HepG2 (cell line): ENCODE measurements at regions not wholly inside any gene's neighbourhood (a gene's known extent, or its start where the extent isn't known, plus 50 kb on each side); places are given as distances from the start of the nearest gene placed in this dataset.

ENCODE experiments used
- ATAC-seq: fragments of 200-7000 bp; cut with Tn5 transposase; 3 replicates; pipeline ENCODE4 v1.9.1; 2020; ENCODE audit warnings: mild to moderate bottlenecking, moderate library complexity
- BruUV-seq: library from RNA; stranded (reverse); fragments of 400-500 nt; replicated peaks from 2 replicates; lab custom pipeline; 2021; lab: Mats Ljungman, UMichigan
- CTCF ChIA-PET: fragments of 300-600 bp; formaldehyde crosslinking; extraction: SDS; loops from one replicate; lab custom pipeline; 2021; ENCODE audit warnings: low total read pairs, inconsistent platforms, low intra/inter-chr PET ratio; lab: Yijun Ruan, JAX
- POLR2A ChIA-PET: fragments of 350-600 bp; sonication (Branson Sonifier 250); formaldehyde crosslinking; loops from one replicate; lab custom pipeline; 2020; ENCODE audit warnings: antibody characterized with exemption, inconsistent platforms; lab: Yijun Ruan, JAX
- DNase-seq: peaks from one replicate; pipeline ENCODE4 v3.0.0-alpha.2; 2015; ENCODE audit warnings: low spot score
- FAIRE-seq: peaks from 3 replicates; lab custom pipeline; 2011; peaks lifted over from hg19 to GRCh38; lab: Jason Lieb, UNC
- H2AFZ ChIP-seq: one replicate; pipeline ENCODE4 v1.6.1; 2011; ENCODE audit warnings: low read length, inconsistent platforms
- H3K27ac ChIP-seq: fragments of 300-600 bp; 3 replicates; pipeline ENCODE4 v1.8.0; 2011; ENCODE audit warnings: mixed run types, mild to moderate bottlenecking, mixed read lengths, low read length, inconsistent platforms; ENCODE audit not compliant: insufficient read depth; ENCODE audit errors: extremely low read length
- H3K27me3 ChIP-seq, 2 experiments: fragments of 200-600 bp in 1 of 2; 2 replicates in 1 of 2; 3 replicates in 1 of 2; pipeline versions ENCODE4 v1.6.0 to v1.8.0; 2011; ENCODE audit warnings: low read length in 2 of 2, mild to moderate bottlenecking in 2 of 2, moderate library complexity in 2 of 2, inconsistent platforms in 1 of 2; ENCODE audit not compliant: insufficient read depth in 2 of 2, control insufficient read depth in 1 of 2
- H3K36me3 ChIP-seq, 2 experiments: fragments of 200-600 bp in 1 of 2; replicated peaks in 1 of 2; 2 replicates in 1 of 2; 3 replicates in 1 of 2; pipeline versions ENCODE4 v1.5.1 to v1.8.0; 2011; ENCODE audit warnings: low read length in 2 of 2, inconsistent platforms in 1 of 2; ENCODE audit not compliant: insufficient read depth in 2 of 2, control insufficient read depth in 1 of 2
- H3K4me1 ChIP-seq: 2 replicates; pipeline ENCODE4 v1.5.1; 2012; ENCODE audit warnings: low read length, inconsistent platforms; ENCODE audit not compliant: insufficient read depth
- H3K4me2 ChIP-seq: 2 replicates; pipeline ENCODE4 v1.6.0; 2011; ENCODE audit warnings: low read depth, low read length, inconsistent platforms
- H3K4me3 ChIP-seq, 3 experiments: fragments of 200-600 bp in 1 of 3; sonication (generic), shearing (Covaris generic) in 1 of 3; replicated peaks in 1 of 3; 2 replicates each; pipeline ENCODE4 v1.5.1; 2011 to 2016; ENCODE audit warnings: low read length in 3 of 3, inconsistent platforms in 2 of 3, low read depth in 2 of 3, mild to moderate bottlenecking in 2 of 3, control low read depth in 1 of 3, mixed read lengths in 1 of 3; ENCODE audit not compliant: insufficient read depth in 1 of 3
- H3K79me2 ChIP-seq: one replicate; pipeline ENCODE4 v1.6.1; 2011; ENCODE audit warnings: low read length, inconsistent platforms; ENCODE audit not compliant: insufficient read depth
- H3K9ac ChIP-seq: 2 replicates; pipeline ENCODE4 v1.6.0; 2011; ENCODE audit warnings: mild to moderate bottlenecking, low read depth, low read length, inconsistent platforms; ENCODE audit not compliant: insufficient read depth
- H3K9me3 ChIP-seq: 2 replicates; pipeline ENCODE4 v1.5.1; 2012; ENCODE audit warnings: mild to moderate bottlenecking, low read length
- H4K20me1 ChIP-seq: 2 replicates; pipeline ENCODE4 v1.6.0; 2011; ENCODE audit warnings: inconsistent platforms, mild to moderate bottlenecking, low read length, moderate library complexity; ENCODE audit not compliant: insufficient read depth
- ATRX ChIP-seq: sonication (generic); formaldehyde crosslinking; IDR thresholded peaks from 2 replicates; pipeline ENCODE4 v1.4.0; 2020; ENCODE audit warnings: missing genetic modification reagents, borderline replicate concordance
- FOXA3 ChIP-seq: IDR thresholded peaks from 2 replicates; pipeline ENCODE4 v1.6.1; 2016; ENCODE audit warnings: missing genetic modification reagents, missing compliant biosample characterization
- HIVEP1 ChIP-seq: sonication (generic); formaldehyde crosslinking; IDR thresholded peaks from 2 replicates; pipeline ENCODE4 v1.4.0; 2020; ENCODE audit warnings: mild to moderate bottlenecking, missing genetic modification reagents
- KAT7 ChIP-seq: IDR thresholded peaks from 2 replicates; pipeline ENCODE4 v1.6.1; 2018; ENCODE audit warnings: borderline replicate concordance, missing compliant biosample characterization
- NONO ChIP-seq, 2 experiments: fragments of 450-650 bp in 1 of 2; sonication (generic) in 1 of 2; formaldehyde crosslinking in 1 of 2; IDR thresholded peaks in 1 of 2; conservative IDR thresholded peaks in 1 of 2; 2 replicates each; pipeline versions ENCODE4 v1.6.1 to v1.8.0; 2017 to 2022; ENCODE audit warnings: mild to moderate bottlenecking in 1 of 2, missing genetic modification reagents in 1 of 2, moderate library complexity in 1 of 2
- PAWR ChIP-seq: sonication (generic); formaldehyde crosslinking; IDR thresholded peaks from 2 replicates; pipeline ENCODE4 v1.4.0; 2020; ENCODE audit warnings: missing genetic modification reagents, mild to moderate bottlenecking, borderline replicate concordance
- STAT5B ChIP-seq: sonication (generic); formaldehyde crosslinking; IDR thresholded peaks from 2 replicates; pipeline ENCODE4 v1.4.0; 2020; ENCODE audit warnings: missing genetic modification reagents
- SUZ12 ChIP-seq: fragments of 150-350 bp; IDR thresholded peaks from 2 replicates; pipeline ENCODE4 v1.6.1; 2014; ENCODE audit warnings: low read depth, low read length
- YY1 ChIP-seq: IDR thresholded peaks from 2 replicates; pipeline ENCODE4 v1.6.1; 2011; ENCODE audit warnings: low read length, low read depth, moderate library complexity, mild to moderate bottlenecking; ENCODE audit not compliant: insufficient read depth, insufficient replicate concordance
- ZNF543 ChIP-seq: sonication (generic); formaldehyde crosslinking; IDR thresholded peaks from 2 replicates; pipeline ENCODE4 v1.4.0; 2020; ENCODE audit warnings: mild to moderate bottlenecking, missing genetic modification reagents
- WGBS: methylation state at CpG from one replicate; pipeline ENCODE4 v1.1.6; 2017; ENCODE audit warnings: low lambda C conversion rate; 5-methylcytosine and 5-hydroxymethylcytosine counted together
- in situ Hi-C: cut with HindIII; loops from 2 replicates; pipeline ENCODE4 v1.10.0; 2017; ENCODE audit warnings: low pct_unique_long_range_greater_than_20kb; ENCODE audit not compliant: extremely low pct_ligation_motif_present
- intact Hi-C: fragments of 100-400 bp; cut with micrococcal nuclease; formaldehyde crosslinking; loops from one replicate; pipeline ENCODE4 v1.10.0; 2022; ENCODE audit not compliant: unreplicated experiment
- TF ChIP-seq, protein P1 (sequence below): fragments of 450-650 bp; IDR thresholded peaks from 2 replicates; pipeline ENCODE4 v1.6.1; 2017
- TF ChIP-seq, protein P2 (sequence below): sonication (generic); formaldehyde crosslinking; IDR thresholded peaks from 2 replicates; pipeline ENCODE4 v1.4.0; 2020; ENCODE audit warnings: missing genetic modification reagents
- TF ChIP-seq, protein P3 (sequence below): sonication (generic); formaldehyde crosslinking; IDR thresholded peaks from 2 replicates; pipeline ENCODE4 v1.4.0; 2020; ENCODE audit warnings: missing genetic modification reagents, low read depth, mild to moderate bottlenecking, borderline replicate concordance
- TF ChIP-seq, protein P4 (sequence below): sonication (generic); formaldehyde crosslinking; IDR thresholded peaks from 2 replicates; pipeline ENCODE4 v1.4.0; 2020; ENCODE audit warnings: missing genetic modification reagents

DNA sequence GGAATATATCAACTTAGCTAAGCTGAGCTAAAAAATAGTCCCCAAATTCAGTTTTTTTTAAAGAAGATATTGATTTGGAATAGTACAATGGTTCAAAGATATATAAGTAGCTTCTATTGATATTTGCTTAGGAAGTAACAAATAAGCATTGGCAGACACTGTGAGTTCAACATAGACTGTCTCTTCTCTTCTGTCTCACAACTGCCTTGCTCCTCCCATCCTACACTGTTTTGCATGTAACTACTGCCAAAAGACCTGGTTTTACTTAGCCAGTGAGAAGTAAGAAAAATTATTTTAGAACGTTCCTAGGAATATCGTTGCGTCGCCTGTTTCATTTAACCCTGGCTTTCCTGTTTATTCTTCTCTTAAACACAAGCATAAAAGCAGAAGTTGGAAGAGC, 859.0 kb upstream of the SPRY2 start (continued):
- TF ChIP-seq, protein P1, sequence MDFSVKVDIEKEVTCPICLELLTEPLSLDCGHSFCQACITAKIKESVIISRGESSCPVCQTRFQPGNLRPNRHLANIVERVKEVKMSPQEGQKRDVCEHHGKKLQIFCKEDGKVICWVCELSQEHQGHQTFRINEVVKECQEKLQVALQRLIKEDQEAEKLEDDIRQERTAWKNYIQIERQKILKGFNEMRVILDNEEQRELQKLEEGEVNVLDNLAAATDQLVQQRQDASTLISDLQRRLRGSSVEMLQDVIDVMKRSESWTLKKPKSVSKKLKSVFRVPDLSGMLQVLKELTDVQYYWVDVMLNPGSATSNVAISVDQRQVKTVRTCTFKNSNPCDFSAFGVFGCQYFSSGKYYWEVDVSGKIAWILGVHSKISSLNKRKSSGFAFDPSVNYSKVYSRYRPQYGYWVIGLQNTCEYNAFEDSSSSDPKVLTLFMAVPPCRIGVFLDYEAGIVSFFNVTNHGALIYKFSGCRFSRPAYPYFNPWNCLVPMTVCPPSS, result no peak
- TF ChIP-seq, protein P2, sequence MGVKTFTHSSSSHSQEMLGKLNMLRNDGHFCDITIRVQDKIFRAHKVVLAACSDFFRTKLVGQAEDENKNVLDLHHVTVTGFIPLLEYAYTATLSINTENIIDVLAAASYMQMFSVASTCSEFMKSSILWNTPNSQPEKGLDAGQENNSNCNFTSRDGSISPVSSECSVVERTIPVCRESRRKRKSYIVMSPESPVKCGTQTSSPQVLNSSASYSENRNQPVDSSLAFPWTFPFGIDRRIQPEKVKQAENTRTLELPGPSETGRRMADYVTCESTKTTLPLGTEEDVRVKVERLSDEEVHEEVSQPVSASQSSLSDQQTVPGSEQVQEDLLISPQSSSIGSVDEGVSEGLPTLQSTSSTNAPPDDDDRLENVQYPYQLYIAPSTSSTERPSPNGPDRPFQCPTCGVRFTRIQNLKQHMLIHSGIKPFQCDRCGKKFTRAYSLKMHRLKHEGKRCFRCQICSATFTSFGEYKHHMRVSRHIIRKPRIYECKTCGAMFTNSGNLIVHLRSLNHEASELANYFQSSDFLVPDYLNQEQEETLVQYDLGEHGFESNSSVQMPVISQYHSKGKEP, result no peak

DNA sequence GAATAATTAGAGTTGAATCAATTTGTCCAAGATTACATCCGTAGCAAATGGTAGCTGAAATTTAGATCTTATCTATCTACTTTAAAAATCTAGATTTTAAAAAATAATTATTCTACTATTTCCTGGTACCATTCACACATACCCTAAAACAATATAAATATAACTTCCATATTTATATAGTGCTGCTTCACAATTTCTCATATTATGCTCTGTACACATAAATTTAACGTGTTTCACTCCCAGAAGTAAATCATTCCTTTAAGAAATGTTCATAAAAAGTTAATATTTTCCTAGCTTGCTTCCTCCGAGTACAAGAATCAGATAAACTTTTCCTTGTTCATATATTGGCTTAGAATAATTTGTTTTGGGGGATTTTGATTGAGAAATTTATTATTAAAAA, 857.0 kb upstream of the SPRY2 start:
- Histone ChIP-seq H3K9ac (no peak overlapping the region), H3K4me2 (no peak overlapping the region), H3K27me3 (no peaks in the 10 kb centered on the region), H3K79me2 (no peaks in the 10 kb centered on the region), H3K36me3 (no peaks in the 10 kb centered on the region), H3K27ac (no peak overlapping the region)
- WGBS, result 22% methylated on average over 3 of the region's 3 CpGs
- intact Hi-C loops (no loop called here), in situ Hi-C loops (no loop called here)
- CTCF ChIA-PET, result no interaction called here
- FAIRE-seq (no peak), DNase-seq (no peak)
- no TSS peak for BruUV-seq
- no peak for TF ChIP-seq YY1
- no peak for TF ChIP-seq SUZ12
- TF ChIP-seq, protein P3, sequence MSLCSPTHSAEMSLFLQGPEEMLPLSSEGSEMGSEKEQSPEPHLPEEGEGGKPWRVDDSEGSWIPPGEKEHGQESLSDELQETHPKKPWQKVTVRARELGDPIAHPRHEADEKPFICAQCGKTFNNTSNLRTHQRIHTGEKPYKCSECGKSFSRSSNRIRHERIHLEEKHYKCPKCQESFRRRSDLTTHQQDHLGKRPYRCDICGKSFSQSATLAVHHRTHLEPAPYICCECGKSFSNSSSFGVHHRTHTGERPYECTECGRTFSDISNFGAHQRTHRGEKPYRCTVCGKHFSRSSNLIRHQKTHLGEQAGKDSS (CRISPR knock-in tag), result no peak
- TF ChIP-seq FOXA3, result no peak
- no peak for TF ChIP-seq NONO (IDR thresholded peaks at IDR 0.05)
- no peak for TF ChIP-seq NONO (CRISPR knock-in tag; conservative IDR thresholded peaks at IDR 0.05)
- TF ChIP-seq, protein P4, sequence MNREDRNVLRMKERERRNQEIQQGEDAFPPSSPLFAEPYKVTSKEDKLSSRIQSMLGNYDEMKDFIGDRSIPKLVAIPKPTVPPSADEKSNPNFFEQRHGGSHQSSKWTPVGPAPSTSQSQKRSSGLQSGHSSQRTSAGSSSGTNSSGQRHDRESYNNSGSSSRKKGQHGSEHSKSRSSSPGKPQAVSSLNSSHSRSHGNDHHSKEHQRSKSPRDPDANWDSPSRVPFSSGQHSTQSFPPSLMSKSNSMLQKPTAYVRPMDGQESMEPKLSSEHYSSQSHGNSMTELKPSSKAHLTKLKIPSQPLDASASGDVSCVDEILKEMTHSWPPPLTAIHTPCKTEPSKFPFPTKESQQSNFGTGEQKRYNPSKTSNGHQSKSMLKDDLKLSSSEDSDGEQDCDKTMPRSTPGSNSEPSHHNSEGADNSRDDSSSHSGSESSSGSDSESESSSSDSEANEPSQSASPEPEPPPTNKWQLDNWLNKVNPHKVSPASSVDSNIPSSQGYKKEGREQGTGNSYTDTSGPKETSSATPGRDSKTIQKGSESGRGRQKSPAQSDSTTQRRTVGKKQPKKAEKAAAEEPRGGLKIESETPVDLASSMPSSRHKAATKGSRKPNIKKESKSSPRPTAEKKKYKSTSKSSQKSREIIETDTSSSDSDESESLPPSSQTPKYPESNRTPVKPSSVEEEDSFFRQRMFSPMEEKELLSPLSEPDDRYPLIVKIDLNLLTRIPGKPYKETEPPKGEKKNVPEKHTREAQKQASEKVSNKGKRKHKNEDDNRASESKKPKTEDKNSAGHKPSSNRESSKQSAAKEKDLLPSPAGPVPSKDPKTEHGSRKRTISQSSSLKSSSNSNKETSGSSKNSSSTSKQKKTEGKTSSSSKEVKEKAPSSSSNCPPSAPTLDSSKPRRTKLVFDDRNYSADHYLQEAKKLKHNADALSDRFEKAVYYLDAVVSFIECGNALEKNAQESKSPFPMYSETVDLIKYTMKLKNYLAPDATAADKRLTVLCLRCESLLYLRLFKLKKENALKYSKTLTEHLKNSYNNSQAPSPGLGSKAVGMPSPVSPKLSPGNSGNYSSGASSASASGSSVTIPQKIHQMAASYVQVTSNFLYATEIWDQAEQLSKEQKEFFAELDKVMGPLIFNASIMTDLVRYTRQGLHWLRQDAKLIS, result no peak
- TF ChIP-seq HIVEP1 (CRISPR knock-in tag), result no peak
- no peak for TF ChIP-seq KAT7 (CRISPR knock-in tag)
- no peak for TF ChIP-seq ZNF543 (CRISPR knock-in tag)
- no peak for TF ChIP-seq STAT5B
- TF ChIP-seq ATRX (CRISPR knock-in tag), result no peak
- no peak for TF ChIP-seq PAWR
- TF ChIP-seq, all 625 proteins: peak for 0
- H2AFZ ChIP-seq, result no peak overlapping the region
- POLR2A ChIA-PET, result no interaction called here
- no peaks in the 10 kb centered on the region for H3K4me1 ChIP-seq
- H3K9me3 ChIP-seq, result peaks cover 17% of the 10 kb centered on the region
- ATAC-seq, result no peak
- no peak overlapping the region for H3K4me3 ChIP-seq
- H4K20me1 ChIP-seq, result no peaks in the 10 kb centered on the region
